ENCODE measurements at regions not wholly inside any gene's neighbourhood (a gene's known extent, or its start where the extent isn't known, plus 50 kb on each side); places are given as distances from the start of the nearest gene placed in this dataset. TPM values are rescaled to one million over a fixed set of nuclear protein-coding genes. Genes with fewer than 3 reads are reported as not detected.

GRCh38 chr6:127031511-127031910 lies 87.0 kb upstream of the RSPO3 start:
- Histone ChIP-seq H3K27ac (ENCODE audit: low read depth) (no peak overlapping the region), H3K36me3 (ENCODE audit: insufficient read depth) (no peaks in the 10 kb centered on the region), H3K4me1 (ENCODE audit: insufficient read depth) (no peaks in the 10 kb centered on the region), H3K4me3 (ENCODE audit: low read depth, low read length) (no peak overlapping the region)
- WGBS, result 43% methylated on average over 1 of the region's 1 CpG
- DNase-seq (ENCODE audit: extremely low spot score), result no peak

- 90% methylated on average over 3 of the region's 3 CpGs for WGBS
- no peak for DNase-seq (ENCODE audit: extremely low spot score)
- H3K27ac ChIP-seq (ENCODE audit: low read depth), result no peak overlapping the region
- no peaks in the 10 kb centered on the region for H3K36me3 ChIP-seq (ENCODE audit: insufficient read depth)
- no peaks in the 10 kb centered on the region for H3K4me1 ChIP-seq (ENCODE audit: insufficient read depth)
- H3K4me3 ChIP-seq (ENCODE audit: low read depth, low read length), result no peak overlapping the region
These were observed 85.5 kb upstream of the RSPO3 start for GRCh38 chr6:127032971-127033370.

- H3K27ac ChIP-seq (ENCODE audit: low read depth), result no peak overlapping the region
- no peaks in the 10 kb centered on the region for H3K4me1 ChIP-seq (ENCODE audit: insufficient read depth)
- H3K4me3 ChIP-seq (ENCODE audit: low read depth, low read length), result no peak overlapping the region
- no peaks in the 10 kb centered on the region for H3K36me3 ChIP-seq (ENCODE audit: insufficient read depth)
- no peak for DNase-seq (ENCODE audit: extremely low spot score)
These were observed 66.8 kb upstream of the RSPO3 start for GRCh38 chr6:127051571-127052260.

GRCh38 chr6:127053032-127053874 lies 65.2 kb upstream of the RSPO3 start:
- no peaks in the 10 kb centered on the region for H3K4me1 ChIP-seq (ENCODE audit: insufficient read depth)
- H3K27ac ChIP-seq (ENCODE audit: low read depth), result no peak overlapping the region
- no peak overlapping the region for H3K4me3 ChIP-seq (ENCODE audit: low read depth, low read length)
- 58% methylated on average over 2 of the region's 2 CpGs for WGBS
- H3K36me3 ChIP-seq (ENCODE audit: insufficient read depth), result no peaks in the 10 kb centered on the region
- no peak for DNase-seq (ENCODE audit: extremely low spot score)

- Histone ChIP-seq H3K4me1 (ENCODE audit: insufficient read depth) (no peaks in the 10 kb centered on the region), H3K27ac (ENCODE audit: low read depth) (no peak overlapping the region), H3K4me3 (ENCODE audit: low read depth, low read length) (no peak overlapping the region), H3K36me3 (ENCODE audit: insufficient read depth) (no peaks in the 10 kb centered on the region)
- 33% methylated on average over 1 of the region's 1 CpG for WGBS
- no peak for DNase-seq (ENCODE audit: extremely low spot score)
These were observed 64.6 kb upstream of the RSPO3 start for GRCh38 chr6:127053875-127054235.

- Histone ChIP-seq H3K4me1 (ENCODE audit: insufficient read depth) (no peaks in the 10 kb centered on the region), H3K4me3 (ENCODE audit: low read depth, low read length) (no peak overlapping the region), H3K36me3 (ENCODE audit: insufficient read depth) (no peaks in the 10 kb centered on the region), H3K27ac (ENCODE audit: low read depth) (no peak overlapping the region)
- no peak for DNase-seq (ENCODE audit: extremely low spot score)
- 95% methylated on average over 2 of the region's 2 CpGs for WGBS
These were observed 60.4 kb upstream of the RSPO3 start for GRCh38 chr6:127058027-127058426.

- no peak overlapping the region for H3K27ac ChIP-seq (ENCODE audit: low read depth)
- DNase-seq (ENCODE audit: extremely low spot score), result no peak
- no peaks in the 10 kb centered on the region for H3K4me1 ChIP-seq (ENCODE audit: insufficient read depth)
- H3K36me3 ChIP-seq (ENCODE audit: insufficient read depth), result no peaks in the 10 kb centered on the region
- H3K4me3 ChIP-seq (ENCODE audit: low read depth, low read length), result no peak overlapping the region
- WGBS, result 74% methylated on average over 2 of the region's 2 CpGs
These were observed 59.5 kb upstream of the RSPO3 start for GRCh38 chr6:127058936-127059335.

Small RNA genes lying in the stretch of these regions (small RNA-seq; reads per million reads assigned to genes)
- gene MIR588 (not detected), gene RNU6-200P (not detected)
